Endothelial cell of umbilical vein (primary cell): ENCODE measurements at regions not wholly inside any gene's neighbourhood (a gene's known extent, or its start where the extent isn't known, plus 50 kb on each side); places are given as distances from the start of the nearest gene placed in this dataset.

Source experiments
- BruUV-seq: library from RNA; stranded (reverse); fragments of 400-500 nt; replicated peaks from 2 replicates; lab custom pipeline; 2021; lab: Mats Ljungman, UMichigan
- CTCF ChIA-PET: fragments of 300-600, 350-600 bp; sonication (Branson Sonifier 250); formaldehyde crosslinking; loops from one replicate; lab custom pipeline; 2021; ENCODE audit warnings: antibody characterized with exemption, inconsistent platforms; lab: Charles Lee
- POLR2A ChIA-PET: fragments of 300-600, 350-600 bp; sonication (Branson Sonifier 250); formaldehyde crosslinking; loops from one replicate; lab custom pipeline; 2021; ENCODE audit warnings: antibody characterized with exemption, inconsistent platforms; lab: Charles Lee
- DNase-seq: peaks from one replicate; pipeline ENCODE4 v3.0.0-alpha.2; 2011; ENCODE audit warnings: low read depth, low spot score
- FAIRE-seq: peaks from 2 replicates; lab custom pipeline; 2011; peaks lifted over from hg19 to GRCh38; lab: Jason Lieb, UNC
- H2AFZ ChIP-seq: 2 replicates; pipeline ENCODE4 v1.6.0; 2012; ENCODE audit warnings: low read depth, low read length, control low read depth, inconsistent platforms
- H3K27ac ChIP-seq: 2 replicates; pipeline ENCODE4 v1.5.1; 2011; ENCODE audit warnings: low read depth, mild to moderate bottlenecking, control low read depth, low read length, moderate library complexity; ENCODE audit not compliant: insufficient read depth
- H3K27me3 ChIP-seq, 2 experiments: 2 replicates each; pipeline versions ENCODE4 v1.6.0 to v1.6.1; 2011; ENCODE audit warnings: low read length in 2 of 2, mixed read lengths in 1 of 2; ENCODE audit not compliant: control insufficient read depth in 2 of 2, insufficient read depth in 2 of 2
- H3K36me3 ChIP-seq, 2 experiments: 2 replicates in 1 of 2; 3 replicates in 1 of 2; pipeline ENCODE4 v1.5.1; 2011; ENCODE audit warnings: low read length in 2 of 2, mild to moderate bottlenecking in 1 of 2, moderate library complexity in 1 of 2; ENCODE audit not compliant: control insufficient read depth in 2 of 2, insufficient read depth in 2 of 2; ENCODE audit errors: extremely low read depth in 1 of 2
- H3K4me1 ChIP-seq: 3 replicates; pipeline ENCODE4 v1.5.1; 2011; ENCODE audit warnings: mild to moderate bottlenecking, low read length; ENCODE audit not compliant: control insufficient read depth, insufficient read depth; ENCODE audit errors: extremely low read depth
- H3K4me2 ChIP-seq: 2 replicates; pipeline ENCODE4 v1.6.1; 2011; ENCODE audit warnings: low read length, control low read depth, mixed read lengths; ENCODE audit not compliant: insufficient read depth
- H3K4me3 ChIP-seq, 3 experiments: fragments of 200-600 bp in 1 of 3; sonication (generic), shearing (Covaris generic) in 1 of 3; replicated peaks in 1 of 3; 2 replicates each; pipeline ENCODE4 v1.5.1; 2011 to 2016; ENCODE audit warnings: control low read depth in 3 of 3, low read length in 3 of 3, mild to moderate bottlenecking in 2 of 3, inconsistent platforms in 1 of 3, low read depth in 1 of 3, moderate library complexity in 1 of 3; ENCODE audit not compliant: insufficient read depth in 1 of 3
- H3K79me2 ChIP-seq: 2 replicates; pipeline ENCODE4 v1.6.0; 2012; ENCODE audit warnings: low read length, inconsistent platforms; ENCODE audit not compliant: control insufficient read depth, insufficient read depth
- H3K9ac ChIP-seq: replicated peaks from 2 replicates; pipeline ENCODE3; 2011; ENCODE audit warnings: low read length, control low read depth; ENCODE audit not compliant: insufficient read depth; ENCODE audit errors: extremely low read depth
- H3K9me1 ChIP-seq: replicated peaks from 3 replicates; pipeline ENCODE4 v1.6.0; 2011; ENCODE audit warnings: mild to moderate bottlenecking, low read length; ENCODE audit not compliant: control insufficient read depth, insufficient read depth; ENCODE audit errors: extremely low read depth
- H3K9me3 ChIP-seq: replicated peaks from 2 replicates; pipeline ENCODE4 v1.5.1; 2012; ENCODE audit warnings: low read length, inconsistent platforms; ENCODE audit not compliant: control insufficient read depth, insufficient read depth
- H4K20me1 ChIP-seq: replicated peaks from 2 replicates; pipeline ENCODE3; 2011; ENCODE audit warnings: mild to moderate bottlenecking, low read length; ENCODE audit not compliant: control insufficient read depth, insufficient read depth; ENCODE audit errors: extremely low read depth
- CTCF ChIP-seq, 2 donors: IDR thresholded peaks; 1 replicate in 1 of 2; 2 replicates in 1 of 2; pipeline ENCODE4 v1.5.1; 2011; ENCODE audit warnings: low read length in 2 of 2, mild to moderate bottlenecking in 2 of 2, moderate library complexity in 2 of 2, control low read depth in 1 of 2, inconsistent platforms in 1 of 2, low read depth in 1 of 2; ENCODE audit not compliant: insufficient read depth in 1 of 2; ENCODE audit errors: extremely low read depth in 1 of 2
- FOS ChIP-seq: IDR thresholded peaks from 2 replicates; pipeline ENCODE4 v1.6.1; 2011; ENCODE audit warnings: mild to moderate bottlenecking, low read length, moderate library complexity, borderline replicate concordance; ENCODE audit not compliant: insufficient read depth
- GATA2 ChIP-seq: IDR thresholded peaks from 2 replicates; pipeline ENCODE4 v1.7.0; 2011; ENCODE audit warnings: low read depth, mild to moderate bottlenecking, moderate library complexity, mixed read lengths, low read length; ENCODE audit not compliant: insufficient read length, insufficient read depth
- JUN ChIP-seq: IDR thresholded peaks from 2 replicates; pipeline ENCODE4 v1.6.1; 2011; ENCODE audit warnings: borderline replicate concordance, low read depth; ENCODE audit not compliant: insufficient read length, insufficient read depth
- MYC ChIP-seq: IDR thresholded peaks from one replicate; pipeline ENCODE4 v1.6.1; 2011; ENCODE audit warnings: mild to moderate bottlenecking, low read depth, low read length
- POLR2A ChIP-seq: IDR thresholded peaks from 2 replicates; pipeline ENCODE4 v1.6.1; 2012; ENCODE audit warnings: low read depth, mild to moderate bottlenecking, control low read depth, low read length
- POLR2AphosphoS5 ChIP-seq: IDR thresholded peaks from 2 replicates; pipeline ENCODE4 v1.6.1; 2012; ENCODE audit warnings: low read depth, mild to moderate bottlenecking, control low read depth, low read length, moderate library complexity; ENCODE audit not compliant: insufficient read depth
- dilution Hi-C: fragments of 300-500 bp; cut with MboI; formaldehyde crosslinking; loops from one replicate; pipeline ENCODE4 v1.15.0; 2019; ENCODE audit warnings: low sequenced_read_pairs; ENCODE audit not compliant: extremely low pct_ligation_motif_present
- intact Hi-C: fragments of 100-400 bp; cut with micrococcal nuclease; formaldehyde crosslinking; loops from one replicate; pipeline ENCODE4 v1.10.0; 2022
- TF ChIP-seq, protein P1 (sequence below): IDR thresholded peaks from 2 replicates; pipeline ENCODE4 v1.6.1; 2011; ENCODE audit not compliant: insufficient read depth, insufficient read length

- no peaks in the 10 kb centered on the region for H3K4me1 ChIP-seq
- H3K4me3 ChIP-seq = no peak overlapping the region
- no peaks in the 10 kb centered on the region for H3K36me3 ChIP-seq
- intact Hi-C loops = no loop called here
- no peaks in the 10 kb centered on the region for H4K20me1 ChIP-seq
- H3K9me3 ChIP-seq = peaks cover 4% of the 10 kb centered on the region
- dilution Hi-C loops = no loop called here
- TF ChIP-seq FOS = no peak
- no peak for TF ChIP-seq JUN
- TF ChIP-seq POLR2A = no peak
- TF ChIP-seq CTCF (IDR thresholded peaks at IDR 0.05; ENCODE audit: extremely low read depth in 1 of 2, insufficient read depth in 1 of 2, low read depth in 1 of 2, low read length in 2 of 2) = no peak
- no peak for TF ChIP-seq GATA2
- TF ChIP-seq, protein P1, sequence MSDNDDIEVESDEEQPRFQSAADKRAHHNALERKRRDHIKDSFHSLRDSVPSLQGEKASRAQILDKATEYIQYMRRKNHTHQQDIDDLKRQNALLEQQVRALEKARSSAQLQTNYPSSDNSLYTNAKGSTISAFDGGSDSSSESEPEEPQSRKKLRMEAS = no peak
- TF ChIP-seq POLR2AphosphoS5 = no peak
- TF ChIP-seq MYC = no peak
- no peak overlapping the region for H3K27ac ChIP-seq
- DNase-seq = no peak
- H3K4me2 ChIP-seq = no peak overlapping the region
- no peaks in the 10 kb centered on the region for H3K79me2 ChIP-seq
- POLR2A ChIA-PET = no interaction called here
- H3K27me3 ChIP-seq = no peaks in the 10 kb centered on the region
- no TSS peak for BruUV-seq
- no peak for FAIRE-seq
- H3K9me1 ChIP-seq = no peaks in the 10 kb centered on the region
- CTCF ChIA-PET = no interaction called here
- no peak overlapping the region for H2AFZ ChIP-seq
- H3K9ac ChIP-seq = no peak overlapping the region
Measured at GRCh38 chr19:31947436-31948115, 397.8 kb upstream of the ZNF507 start.
